HG02642 (cell line): ENCODE measurements at regions not wholly inside any gene's neighbourhood (a gene's known extent, or its start where the extent isn't known, plus 50 kb on each side); places are given as distances from the start of the nearest gene placed in this dataset.

ENCODE experiments used
- ATAC-seq: cut with Tn5 transposase; IDR thresholded peaks from one replicate; pipeline ENCODE4 v1.9.1; 2021; ENCODE audit warnings: mild to moderate bottlenecking; ENCODE audit not compliant: unreplicated experiment, poor library complexity

DNA sequence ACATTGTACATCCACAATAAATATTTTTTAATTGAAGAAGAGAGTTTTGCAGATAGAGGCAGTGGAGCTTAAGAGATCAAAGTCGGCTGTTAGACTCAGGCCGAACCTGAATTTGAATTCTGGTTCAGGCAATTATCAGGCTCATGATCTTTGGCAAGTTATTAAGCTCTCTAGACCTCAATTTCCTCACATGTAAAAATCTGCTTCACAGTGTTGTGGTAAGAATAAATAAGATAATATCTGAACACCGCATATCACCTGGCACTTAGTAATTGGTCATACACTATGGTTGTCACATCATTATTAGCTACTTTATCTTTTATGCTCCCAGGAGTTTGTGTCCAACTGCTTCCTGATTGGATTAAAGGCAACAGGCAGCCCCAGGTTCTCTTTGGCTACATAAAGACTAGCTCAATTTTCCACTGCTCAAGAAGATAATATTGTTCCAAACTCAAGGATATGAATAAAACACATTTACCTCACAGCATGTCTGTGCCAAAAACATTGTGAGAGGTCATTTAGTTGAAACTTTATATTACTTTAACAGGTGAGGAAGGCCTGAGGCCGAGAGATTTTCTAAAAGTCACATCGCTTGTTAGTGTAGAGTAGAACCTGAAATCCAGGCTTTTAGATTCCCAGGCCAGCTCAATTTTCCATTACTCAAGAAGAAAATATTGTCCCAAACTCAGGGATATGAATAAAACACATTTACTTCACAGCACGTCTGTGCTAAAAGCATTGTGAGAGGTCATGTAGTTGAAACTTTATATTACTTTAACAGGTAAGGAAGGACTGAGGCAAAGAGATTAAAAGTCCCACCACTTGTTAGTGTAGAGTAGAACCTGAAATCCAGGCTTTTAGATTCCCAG lies 289.2 kb upstream of the PTGER4 start:
- no peak for ATAC-seq

DNA sequence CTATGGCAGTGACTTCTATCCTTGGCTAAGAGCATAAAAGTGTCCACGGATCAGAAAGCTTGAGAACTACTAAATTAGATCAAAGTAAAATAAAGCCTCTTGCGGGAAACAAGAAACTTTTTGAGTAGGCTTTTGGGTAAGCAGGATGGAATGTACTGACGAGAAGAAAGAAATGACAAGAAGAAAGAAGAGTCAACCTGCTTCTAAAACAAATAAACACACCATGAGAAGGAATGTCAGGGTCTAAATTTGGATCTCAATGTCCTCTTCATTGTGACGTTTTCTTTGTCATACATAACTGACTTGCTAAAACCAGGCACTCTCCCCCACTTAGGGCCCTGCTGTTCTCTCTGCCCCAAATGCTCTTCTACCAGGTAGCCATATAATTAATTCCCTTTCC lies 290.1 kb upstream of the PTGER4 start:
- no peak for ATAC-seq

DNA sequence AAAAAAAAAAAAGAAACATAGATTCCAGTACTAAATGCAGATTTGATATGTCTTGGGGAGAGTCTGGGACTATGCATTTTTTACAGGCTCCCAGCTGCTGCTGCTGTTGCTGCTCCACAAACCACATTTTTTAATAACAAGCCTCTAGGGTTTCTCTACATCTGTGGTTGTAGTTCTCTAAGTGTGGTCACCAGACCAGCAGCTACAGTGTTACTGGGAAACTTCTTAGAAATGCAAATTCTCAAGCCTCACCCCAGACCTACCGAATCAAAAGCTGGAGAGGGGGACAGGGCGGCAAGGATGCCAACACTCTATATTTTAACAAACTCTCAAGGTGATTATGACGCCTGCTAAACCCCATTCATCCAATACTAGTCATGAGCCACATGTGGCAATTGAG lies 293.4 kb upstream of the PTGER4 start:
- ATAC-seq: peak; percentile 85

DNA sequence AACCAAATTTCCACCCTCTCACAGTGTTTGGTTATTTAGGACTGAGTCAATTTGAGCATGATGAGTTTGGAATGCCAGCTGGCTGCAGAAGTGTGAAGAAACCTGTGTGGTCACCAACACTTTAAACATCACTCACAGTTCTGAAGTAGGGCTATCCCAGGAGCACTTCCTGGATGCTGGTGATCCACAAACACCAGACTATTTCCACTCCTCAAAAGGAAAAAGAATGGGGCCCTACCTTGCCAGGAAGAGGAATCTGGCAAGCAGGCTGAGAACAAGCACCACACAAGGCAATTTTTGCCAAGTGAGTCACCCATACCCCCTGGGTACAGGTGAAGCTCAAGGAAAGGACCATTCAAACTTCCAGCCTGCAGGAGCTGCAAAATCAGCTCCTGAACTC lies 294.2 kb upstream of the PTGER4 start:
- no peak for ATAC-seq

DNA sequence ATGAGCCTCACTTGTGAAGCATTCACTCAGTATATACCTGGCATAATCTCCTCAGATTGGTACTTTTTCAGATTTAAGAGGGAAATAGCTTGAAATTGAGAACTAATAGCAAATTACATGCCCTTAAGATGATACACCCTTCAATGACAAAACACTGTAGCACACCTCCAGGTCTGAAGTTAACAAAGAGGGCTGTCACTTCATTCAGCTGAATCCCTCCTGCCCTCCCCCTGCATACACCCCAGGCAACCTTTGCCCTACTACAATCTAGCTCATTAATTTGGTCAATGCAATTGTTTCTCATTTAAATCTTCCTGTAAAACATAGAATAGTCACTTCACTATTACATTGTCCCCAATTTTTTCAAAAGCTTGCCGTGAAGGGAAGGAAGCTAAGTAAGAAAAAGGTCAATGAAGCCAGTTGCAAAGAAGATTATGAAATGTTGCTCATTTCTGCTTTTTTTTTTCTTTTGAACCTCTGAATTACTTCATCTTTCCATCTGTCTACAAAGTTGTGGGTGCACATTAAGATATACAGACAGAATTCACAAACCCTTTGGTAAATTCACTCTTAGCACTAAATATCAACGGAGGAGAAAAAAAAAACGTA lies 294.8 kb upstream of the PTGER4 start:
- no peak for ATAC-seq

DNA sequence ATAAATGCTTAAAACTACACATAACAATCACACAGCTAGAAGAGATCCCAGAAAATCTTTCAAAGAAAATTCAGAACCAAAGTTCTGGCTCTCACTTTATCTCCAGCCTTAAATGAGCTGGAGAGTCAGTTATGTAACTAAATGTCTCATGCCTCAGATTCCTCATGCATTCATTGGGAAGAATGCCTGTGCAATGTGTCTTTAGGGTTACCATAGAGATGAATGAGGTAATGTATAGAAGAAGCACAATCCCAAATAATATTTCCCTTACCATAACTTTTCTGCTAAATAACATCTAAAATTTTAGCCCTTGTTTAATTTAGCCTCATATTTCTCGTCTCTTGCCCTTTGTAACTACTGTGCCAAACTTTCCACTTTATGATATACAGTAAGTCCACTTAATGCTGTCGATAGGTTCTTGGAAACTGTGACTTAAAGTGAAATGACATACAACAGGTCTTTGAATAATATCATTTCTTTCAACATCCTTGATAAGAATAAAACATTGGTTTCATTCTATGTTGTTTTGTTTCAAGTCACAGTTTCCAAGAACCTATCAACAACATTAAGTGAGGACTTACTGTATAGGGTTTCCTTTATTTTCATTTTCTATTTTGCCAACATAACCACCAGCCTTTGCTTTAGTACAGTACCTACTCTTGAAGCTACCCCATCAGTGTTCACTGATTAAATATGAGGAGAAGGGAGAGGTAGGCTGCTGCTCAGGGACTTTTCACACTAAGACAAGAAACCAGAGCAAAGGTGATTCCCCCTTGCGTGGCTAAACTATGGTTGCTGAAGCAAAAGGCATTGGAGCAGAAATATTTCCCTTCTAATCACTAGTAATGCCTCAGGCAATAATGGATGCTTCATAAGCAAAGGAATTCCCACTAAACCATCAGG lies 295.7 kb upstream of the PTGER4 start:
- ATAC-seq: peak; percentile 42

DNA sequence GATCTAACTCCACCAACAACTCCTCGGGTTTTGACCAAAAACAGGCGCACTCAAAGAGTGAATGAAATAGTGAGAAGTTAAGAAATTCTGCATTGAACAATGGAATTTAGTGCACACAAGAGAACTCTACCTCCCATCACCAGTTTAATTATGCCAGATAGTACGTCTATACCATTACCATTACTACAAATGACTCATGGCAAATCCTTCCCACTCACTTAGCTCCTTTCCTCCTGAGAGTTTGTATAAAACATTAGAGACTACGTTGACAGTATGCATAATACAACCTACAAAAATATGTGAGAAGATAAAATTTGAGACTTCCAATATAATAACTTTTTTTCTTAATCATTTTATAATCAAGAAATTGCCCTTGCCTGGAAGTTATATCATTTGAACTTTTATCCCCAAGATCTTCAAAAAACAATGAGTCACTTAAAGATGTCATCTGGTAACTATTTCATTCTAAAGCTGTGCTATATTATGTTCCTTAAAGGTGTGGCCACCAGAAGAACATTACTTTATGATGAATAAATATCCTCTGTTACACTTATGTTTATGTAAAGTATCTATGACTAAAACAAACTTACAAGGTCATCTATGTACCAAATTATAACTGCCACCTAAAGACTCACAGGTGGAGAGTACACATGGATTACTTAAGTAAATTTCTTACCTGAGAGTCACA lies 297.9 kb upstream of the PTGER4 start:
- ATAC-seq: no peak

DNA sequence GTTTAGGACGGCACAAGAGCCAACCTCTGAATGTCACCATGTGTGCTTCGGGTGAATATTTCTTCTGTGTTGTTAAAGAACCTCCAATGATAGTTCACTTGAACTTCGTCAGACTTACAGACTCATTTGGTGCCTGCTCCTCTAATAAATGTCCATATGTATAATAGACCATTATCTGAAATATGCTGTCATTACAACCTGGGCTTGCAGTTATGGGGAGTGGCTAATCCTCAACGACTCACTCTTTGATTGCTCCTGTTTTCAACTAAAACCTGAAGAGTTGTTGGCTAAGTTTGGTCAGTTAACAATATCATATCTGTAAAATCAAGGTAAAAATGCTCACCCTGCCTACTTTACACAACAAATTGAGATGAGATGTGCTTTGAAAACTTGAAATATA lies 298.7 kb upstream of the PTGER4 start:
- ATAC-seq: no peak

DNA sequence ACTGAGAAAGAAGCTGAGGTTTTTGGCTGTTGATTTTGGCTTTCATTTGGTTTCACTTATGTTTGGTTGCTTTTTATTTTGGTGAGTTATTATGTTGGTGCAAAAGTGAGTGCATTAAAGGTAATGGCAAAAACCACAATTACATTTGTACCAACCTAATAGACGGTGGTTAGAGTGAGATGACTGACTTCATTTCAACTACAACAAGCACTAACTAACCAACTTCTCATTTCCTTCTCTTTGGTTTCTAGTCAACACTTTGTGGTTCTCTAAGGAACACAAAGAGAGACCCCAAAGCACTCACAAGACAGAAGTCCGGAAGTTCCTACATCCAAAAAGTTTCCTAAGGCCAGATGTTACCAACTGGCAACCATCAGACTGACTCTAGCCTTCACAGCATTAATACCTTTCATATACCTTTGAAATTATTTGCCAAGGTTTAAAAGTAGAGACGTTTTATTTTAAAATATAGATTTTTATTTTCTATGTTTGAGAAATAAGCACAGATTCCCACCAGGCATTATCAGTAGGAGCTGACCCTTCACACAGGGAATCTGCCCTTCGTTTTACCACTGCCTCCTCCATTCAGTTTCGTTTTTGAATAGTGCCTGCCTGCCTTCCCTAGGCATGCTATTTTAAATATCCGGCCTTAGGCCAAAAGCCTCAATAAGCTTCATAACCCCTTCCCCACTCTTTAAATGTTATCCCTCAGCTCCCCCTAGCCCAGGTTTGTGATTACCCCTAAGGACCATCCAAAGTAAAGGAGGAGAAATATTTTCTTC lies 301.1 kb upstream of the PTGER4 start:
- ATAC-seq: peak; percentile 83

DNA sequence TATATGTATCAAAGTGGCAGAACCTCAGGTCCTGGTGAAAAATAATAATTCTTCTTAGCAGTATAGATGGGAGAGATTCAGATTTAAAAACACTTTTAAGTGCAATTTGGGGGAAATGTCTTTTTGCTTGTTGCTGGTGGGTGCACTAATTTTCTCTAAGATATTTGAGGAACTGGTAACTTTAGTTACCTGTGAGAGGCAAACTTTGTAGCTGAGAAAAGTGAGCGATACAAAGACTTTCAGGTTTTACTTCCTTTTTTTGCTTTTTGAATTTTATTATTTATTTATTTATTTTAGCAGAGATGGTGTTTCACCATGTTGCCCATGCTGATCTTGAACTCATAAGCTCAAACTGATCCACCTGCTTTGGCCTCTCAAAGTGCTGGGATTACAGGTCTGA lies 303.1 kb upstream of the PTGER4 start:
- no peak for ATAC-seq

DNA sequence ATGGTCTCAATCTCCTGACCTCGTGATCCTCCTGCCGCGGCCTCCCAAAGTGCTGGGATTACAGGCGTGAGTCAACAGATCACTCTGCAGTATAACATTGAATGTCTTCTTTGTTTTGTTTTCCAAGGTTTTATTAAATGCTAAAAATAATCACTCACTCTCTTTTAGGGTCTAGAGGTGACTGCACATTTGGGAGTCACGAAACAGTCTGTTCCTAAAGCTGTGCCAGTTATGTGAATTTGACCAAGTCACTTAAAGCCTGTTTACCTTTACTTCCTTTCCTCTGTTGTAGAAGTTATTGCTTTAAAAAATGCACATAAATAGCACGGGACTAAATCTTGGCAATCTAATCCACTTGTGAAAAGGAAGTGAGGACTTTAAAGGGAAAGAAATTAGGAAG lies 304.9 kb upstream of the PTGER4 start:
- no peak for ATAC-seq

DNA sequence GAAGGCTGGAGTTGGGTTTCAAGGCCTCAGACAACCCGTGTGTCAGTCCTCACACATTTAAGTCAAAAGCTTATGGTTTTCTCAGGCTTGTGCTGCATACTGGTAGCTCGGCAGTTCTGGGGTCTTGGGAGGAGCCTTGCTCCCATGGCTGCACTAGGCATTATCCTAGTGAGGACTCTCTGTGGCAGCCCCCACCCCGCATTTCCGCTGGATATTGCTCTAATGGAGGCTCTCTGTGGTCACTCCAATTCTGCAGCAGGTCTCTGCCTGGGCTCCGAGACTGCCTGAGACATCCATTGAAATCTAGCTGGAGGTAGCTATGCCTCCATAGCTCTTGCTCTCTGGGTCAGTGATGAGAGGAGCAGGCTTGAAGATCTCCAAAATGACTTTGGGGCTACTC lies 311.5 kb upstream of the PTGER4 start:
- ATAC-seq: no peak

DNA sequence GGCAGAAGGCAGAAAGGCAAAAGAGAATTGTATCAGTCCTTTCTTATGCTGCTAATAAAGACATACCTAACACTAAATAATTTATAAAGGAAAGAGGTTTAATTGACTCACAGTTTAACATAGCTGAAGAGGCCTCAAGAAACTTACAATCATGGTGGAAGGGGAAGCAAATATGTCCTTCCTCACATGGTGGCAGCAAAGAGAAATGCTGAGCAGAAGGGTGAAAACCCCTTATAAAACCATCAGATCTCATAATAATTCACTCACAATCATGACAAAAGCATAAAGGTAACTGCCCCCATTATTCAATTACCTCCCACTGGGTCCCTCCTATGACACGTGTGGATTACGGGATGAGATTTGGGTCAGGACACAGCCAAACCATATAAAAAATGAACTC lies 312.5 kb upstream of the PTGER4 start:
- ATAC-seq: no peak

DNA sequence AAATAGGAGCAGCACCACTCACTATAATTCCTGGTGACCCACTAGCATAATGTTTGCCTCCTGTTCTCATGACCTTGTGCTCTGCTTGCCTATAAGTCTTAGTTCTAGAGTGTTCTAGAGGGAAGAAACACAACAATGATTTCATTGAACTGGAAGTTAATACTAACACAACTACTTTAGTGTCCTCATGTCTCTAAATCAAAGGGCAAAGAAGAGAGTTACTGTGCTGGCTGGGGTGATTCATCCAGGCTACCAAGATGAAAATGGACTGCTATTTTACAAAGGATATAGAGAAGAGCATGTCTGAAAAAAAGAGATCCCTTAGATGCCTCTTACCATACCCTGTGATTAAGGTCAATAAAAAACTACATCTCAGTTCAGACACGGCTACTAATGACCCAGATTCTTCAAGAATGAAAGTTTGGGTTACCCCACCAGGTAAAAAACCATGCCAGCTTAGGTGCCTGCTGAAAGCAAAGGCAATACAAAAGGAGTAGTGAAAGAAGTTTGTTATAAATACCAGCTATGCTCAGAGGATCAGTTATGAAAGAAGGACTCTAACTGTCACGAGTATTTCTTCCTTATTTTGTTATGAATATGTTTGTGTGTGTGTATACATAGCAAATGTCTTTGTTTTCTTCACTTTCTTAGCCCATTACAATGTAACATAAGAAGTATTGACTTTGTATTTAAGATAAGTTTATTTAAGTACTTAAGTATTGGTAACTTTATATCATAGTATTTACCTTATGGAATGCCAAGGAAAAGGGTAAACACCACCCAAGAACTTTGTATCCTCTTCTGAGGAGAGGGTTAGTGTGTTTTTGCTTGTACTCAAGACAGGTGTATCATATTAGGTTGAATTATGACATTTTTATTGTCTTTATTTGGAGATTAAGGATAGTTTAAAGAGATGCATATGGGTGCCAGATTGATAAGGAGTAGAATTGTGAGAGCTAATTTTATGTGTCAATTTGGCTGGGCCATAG lies 314.1 kb upstream of the PTGER4 start:
- ATAC-seq: peak; percentile 80

DNA sequence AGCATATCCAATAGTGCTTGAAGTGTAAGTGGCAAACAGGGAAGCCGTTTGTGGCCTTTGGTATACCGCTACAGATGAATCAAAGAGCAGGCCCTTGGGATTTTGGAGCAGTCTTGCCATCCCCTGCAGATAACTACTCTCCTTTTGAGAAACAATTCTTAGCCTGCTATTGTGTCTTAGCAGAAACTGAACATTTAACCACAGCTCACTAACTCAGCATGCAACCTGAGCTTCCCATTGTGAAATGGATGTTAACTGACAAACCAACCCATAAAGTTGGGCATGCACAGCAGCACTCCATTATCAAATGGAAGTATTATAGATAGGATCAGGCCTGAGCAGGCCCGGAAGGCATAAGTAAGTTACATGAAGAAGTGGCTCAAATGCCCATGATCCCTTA lies 315.3 kb upstream of the PTGER4 start:
- ATAC-seq: no peak

DNA sequence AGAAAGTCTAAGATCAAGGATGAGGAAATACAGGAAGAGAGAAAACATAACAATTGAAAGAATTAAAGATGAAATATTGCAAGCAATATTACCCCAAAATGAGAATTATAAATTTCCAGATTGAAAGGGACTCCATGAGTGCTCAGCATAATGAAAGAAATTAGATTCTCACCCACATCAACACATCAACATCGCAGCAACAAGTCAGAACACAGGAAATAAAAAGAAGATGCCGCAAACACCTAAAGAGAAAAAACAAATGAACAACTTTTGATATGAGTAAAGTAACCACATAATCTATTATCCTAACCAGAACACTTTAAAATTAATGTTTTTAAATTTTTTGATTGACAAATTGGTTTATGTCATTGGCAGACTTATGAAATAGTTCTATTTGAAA lies 318.3 kb upstream of the PTGER4 start:
- no peak for ATAC-seq

DNA sequence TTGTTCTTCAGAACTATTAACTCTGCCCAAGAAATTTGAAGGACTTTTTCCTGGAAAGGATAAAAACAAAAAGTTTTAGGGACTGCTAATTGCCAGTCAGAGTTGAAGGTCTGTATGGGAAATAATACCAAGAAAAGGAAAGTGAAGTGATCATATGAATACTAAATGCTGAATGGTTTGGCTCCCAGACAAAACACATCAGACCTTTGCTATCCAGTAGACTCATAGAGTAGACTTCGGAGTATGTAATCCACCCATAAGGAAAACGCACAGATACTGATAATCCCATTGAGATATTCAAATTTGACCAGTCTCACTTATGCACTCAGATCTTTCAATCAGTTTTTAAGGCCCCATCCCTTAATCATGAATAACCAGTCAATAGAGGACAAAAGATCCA lies 319.0 kb upstream of the PTGER4 start:
- ATAC-seq: no peak

DNA sequence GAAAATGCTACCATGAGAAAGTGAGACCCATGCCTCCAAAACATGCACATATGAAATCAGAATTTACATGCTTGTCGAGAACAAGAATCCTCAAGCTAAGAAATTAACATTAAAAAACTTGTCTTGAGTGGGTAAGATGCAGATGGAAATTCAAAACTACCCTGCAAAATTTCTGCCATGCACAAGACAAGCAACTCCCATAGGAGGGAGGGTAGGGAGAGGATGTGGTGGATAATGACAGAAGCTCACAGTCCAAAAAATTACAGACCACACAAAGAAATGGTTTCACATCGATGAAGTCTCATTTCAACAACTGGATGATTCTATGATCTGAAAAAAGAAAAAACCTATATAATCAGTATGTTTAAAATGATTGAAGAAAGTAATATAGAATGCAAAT lies 319.9 kb upstream of the PTGER4 start:
- no peak for ATAC-seq

DNA sequence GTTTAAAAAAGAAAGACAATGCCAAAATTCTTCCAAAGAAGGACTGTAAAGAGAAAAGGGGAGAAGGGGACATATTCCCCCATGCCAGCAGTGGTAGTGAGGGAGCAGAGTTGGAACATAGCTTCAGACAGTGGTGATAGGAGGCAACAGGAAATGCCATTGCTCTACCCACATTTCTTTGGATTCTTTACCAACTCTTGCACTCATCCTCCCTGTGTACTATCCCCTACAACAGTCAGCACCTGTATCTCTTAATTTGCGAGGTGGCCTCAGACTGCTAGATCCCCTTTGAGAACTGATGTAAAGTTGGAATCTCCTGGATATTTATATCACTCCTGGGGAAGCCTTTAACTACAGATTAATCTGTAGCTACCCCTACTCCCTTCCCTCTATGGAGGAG lies 320.6 kb upstream of the PTGER4 start:
- no peak for ATAC-seq
